AG04449 (cell line): ENCODE measurements at regions not wholly inside any gene's neighbourhood (a gene's known extent, or its start where the extent isn't known, plus 50 kb on each side); places are given as distances from the start of the nearest gene placed in this dataset.
"Not testable (repeated sequence)": the region's sequence is repeated elsewhere in the genome, so short reads cannot be mapped to it uniquely, and the experiment has no call there.

Experiments
- CTCF ChIA-PET: fragments of 350-600 bp; formaldehyde crosslinking; extraction: SDS; loops from one replicate; lab custom pipeline; 2021; ENCODE audit warnings: antibody characterized with exemption; lab: Yijun Ruan, JAX
- POLR2A ChIA-PET: fragments of 400-600, 350-600 bp; formaldehyde crosslinking; extraction: SDS; loops from one replicate; lab custom pipeline; 2020; ENCODE audit warnings: antibody characterized with exemption, inconsistent platforms; lab: Yijun Ruan, JAX
- DNase-seq: peaks from one replicate; pipeline ENCODE4 v3.0.0-alpha.2; 2010; ENCODE audit warnings: low read depth, low spot score
- H3K4me3 ChIP-seq: 2 replicates; pipeline ENCODE4 v1.5.1; 2011; ENCODE audit warnings: low read depth, mild to moderate bottlenecking, control low read depth, low read length
- TF ChIP-seq, protein P1 (sequence below): IDR thresholded peaks from one replicate; pipeline ENCODE4 v1.5.1; 2011; ENCODE audit warnings: mild to moderate bottlenecking, moderate library complexity, low read length, control low read depth, inconsistent platforms; ENCODE audit not compliant: insufficient read depth; ENCODE audit errors: missing control alignments

DNA sequence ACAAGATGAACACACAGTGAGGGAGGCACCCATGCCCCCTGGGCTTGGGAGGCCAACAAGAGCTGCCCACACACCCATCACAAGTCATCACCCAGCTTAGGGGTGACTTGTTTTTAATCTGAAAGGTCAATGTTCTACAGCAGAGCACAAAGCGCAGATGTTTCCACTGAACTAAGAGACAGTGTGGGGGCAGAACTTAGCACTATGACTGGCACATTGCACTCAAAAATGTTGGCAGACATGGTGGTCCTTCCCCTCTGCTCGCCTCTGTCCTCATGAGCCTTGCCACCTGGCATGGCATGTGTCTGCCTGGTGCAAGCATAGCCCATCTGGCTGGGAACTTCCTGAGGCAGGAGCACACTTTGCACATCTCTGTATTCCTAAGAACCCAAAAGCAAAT, 81.4 kb upstream of the ZNF98 start:
- POLR2A ChIA-PET: no interaction called here
- CTCF ChIA-PET: no interaction called here
- no peak for DNase-seq
- TF ChIP-seq, protein P1, sequence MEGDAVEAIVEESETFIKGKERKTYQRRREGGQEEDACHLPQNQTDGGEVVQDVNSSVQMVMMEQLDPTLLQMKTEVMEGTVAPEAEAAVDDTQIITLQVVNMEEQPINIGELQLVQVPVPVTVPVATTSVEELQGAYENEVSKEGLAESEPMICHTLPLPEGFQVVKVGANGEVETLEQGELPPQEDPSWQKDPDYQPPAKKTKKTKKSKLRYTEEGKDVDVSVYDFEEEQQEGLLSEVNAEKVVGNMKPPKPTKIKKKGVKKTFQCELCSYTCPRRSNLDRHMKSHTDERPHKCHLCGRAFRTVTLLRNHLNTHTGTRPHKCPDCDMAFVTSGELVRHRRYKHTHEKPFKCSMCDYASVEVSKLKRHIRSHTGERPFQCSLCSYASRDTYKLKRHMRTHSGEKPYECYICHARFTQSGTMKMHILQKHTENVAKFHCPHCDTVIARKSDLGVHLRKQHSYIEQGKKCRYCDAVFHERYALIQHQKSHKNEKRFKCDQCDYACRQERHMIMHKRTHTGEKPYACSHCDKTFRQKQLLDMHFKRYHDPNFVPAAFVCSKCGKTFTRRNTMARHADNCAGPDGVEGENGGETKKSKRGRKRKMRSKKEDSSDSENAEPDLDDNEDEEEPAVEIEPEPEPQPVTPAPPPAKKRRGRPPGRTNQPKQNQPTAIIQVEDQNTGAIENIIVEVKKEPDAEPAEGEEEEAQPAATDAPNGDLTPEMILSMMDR: no peak
- H3K4me3 ChIP-seq: no peak overlapping the region

DNA sequence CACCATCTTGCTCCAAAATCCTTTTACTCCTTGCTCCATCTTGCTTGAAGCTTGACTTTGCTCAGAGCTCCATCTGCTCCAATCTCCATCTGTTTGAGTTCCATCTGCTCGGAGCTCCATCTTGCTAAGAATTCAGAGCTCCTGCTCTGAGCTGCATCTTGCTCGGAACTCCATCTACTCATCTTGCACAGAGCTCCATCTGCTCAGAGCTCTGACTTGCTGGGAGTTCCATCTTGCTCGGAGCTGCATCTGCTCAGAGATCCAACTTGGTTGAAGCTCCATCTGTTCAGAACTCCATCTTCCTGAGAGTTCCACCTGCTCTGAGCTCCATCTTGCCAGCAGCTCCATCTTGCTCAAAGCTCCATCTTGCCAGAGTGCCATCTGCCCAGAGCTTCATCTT, 80.6 kb upstream of the ZNF98 start:
- no peak overlapping the region for H3K4me3 ChIP-seq
- DNase-seq: no peak
- ChIA-PET CTCF (no interaction called here), POLR2A (no interaction called here)
- TF ChIP-seq, protein P1: no peak

DNA sequence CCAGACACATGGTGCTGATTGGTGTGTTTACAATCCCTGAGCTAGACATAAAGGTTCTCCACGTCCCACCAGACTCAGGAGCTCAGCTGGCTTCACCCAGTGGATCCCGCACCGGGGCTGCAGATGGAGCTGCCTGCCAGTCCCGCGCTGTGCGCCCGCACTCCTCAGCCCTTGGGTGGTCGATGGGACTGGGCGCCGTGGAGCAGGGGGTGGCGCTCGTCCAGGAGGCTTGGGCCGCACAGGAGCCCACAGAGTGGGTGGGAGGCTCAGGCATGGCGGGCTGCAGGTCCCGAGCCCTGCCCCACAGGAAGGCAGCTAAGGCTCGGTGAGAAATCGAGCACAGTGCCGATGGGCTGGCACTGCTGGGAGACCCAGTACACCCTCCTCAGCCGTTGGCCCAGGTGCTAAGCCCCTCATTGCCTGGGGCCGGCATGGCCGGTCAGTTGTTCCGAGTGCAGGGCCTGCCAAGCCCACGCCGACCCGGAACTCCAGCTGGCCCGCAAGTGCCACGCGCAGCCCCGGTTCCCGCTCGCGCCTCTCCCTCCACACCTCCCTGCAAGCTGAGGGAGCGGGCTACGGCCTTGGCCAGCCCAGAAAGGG, 76.8 kb upstream of the ZNF98 start:
- CTCF ChIA-PET, POLR2A ChIA-PET: not testable (repeated sequence)

DNA sequence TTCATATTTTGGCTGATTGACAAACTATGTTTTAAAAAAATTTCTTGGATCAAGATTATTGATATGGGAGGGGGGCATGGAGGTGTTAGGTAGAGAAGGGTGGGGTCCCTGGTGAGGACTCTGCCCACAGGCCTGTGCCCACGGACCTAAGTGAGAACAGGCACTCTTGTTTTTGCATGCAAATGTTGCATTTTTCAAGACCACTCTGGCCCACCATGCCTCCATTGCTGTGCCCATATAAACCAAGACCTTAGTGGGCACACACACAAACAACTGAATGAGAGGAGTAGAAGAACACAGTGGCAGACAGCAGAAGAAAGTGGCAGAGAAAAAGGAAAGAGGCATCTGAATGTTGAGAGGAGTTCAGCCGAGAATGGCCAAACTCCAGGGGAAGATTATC, 69.6 kb upstream of the ZNF98 start:
- TF ChIP-seq, protein P1: no peak
- POLR2A ChIA-PET: no interaction called here
- H3K4me3 ChIP-seq: no peak overlapping the region
- CTCF ChIA-PET: no interaction called here
- no peak for DNase-seq

More for the DNA sequence above, 76.8 kb upstream of the ZNF98 start:
- DNase-seq, H3K4me3 ChIP-seq: not testable (repeated sequence)

DNA sequence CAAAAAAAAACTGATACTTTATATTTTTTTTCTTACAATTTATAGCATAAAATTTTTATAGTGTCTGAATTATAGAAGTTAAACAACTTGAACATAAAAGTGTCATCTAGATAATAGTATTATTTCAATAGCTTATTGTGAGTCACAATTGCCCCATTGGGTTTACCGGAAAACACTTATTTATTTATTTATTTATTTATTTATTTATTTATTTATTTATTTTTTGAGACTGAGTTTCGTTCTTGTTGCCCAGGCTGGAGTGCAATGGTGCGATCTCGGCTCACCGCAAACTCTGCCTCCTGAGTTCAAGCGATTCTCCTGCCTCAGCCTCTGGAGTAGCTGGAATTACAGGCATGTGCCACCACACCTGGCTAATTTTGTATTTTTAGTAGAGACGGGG, 61.4 kb upstream of the ZNF98 start:
- DNase-seq, POLR2A ChIA-PET, H3K4me3 ChIP-seq, CTCF ChIA-PET: not testable (repeated sequence)

DNA sequence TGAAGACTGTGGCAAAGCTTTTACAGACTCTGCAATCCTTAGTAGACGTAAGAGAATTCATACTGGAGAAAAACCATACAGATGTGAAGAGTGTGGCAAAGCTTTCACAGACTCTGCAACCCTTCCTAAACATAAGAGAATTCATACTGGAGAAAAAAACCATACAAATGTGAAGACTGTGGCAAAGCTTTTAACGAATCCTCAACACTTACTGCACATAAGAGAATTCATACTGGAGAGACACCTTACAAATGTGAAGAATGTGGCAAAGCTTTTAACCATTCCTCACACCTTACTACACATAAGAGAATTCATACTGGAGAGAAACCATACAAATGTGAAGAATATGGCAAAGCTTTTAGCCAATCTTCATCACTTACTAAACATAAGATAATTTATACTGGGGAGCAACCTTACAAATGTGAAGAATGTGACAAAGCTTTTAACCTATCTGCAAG, 50.1 kb upstream of the ZNF98 start:
- ChIA-PET CTCF (no interaction called here), POLR2A (no interaction called here)
- TF ChIP-seq, protein P1: no peak
- H3K4me3 ChIP-seq: no peak overlapping the region
- no peak for DNase-seq
